ENCODE measurements at regions not wholly inside any gene's neighbourhood (a gene's known extent, or its start where the extent isn't known, plus 50 kb on each side); places are given as distances from the start of the nearest gene placed in this dataset.

DNA sequence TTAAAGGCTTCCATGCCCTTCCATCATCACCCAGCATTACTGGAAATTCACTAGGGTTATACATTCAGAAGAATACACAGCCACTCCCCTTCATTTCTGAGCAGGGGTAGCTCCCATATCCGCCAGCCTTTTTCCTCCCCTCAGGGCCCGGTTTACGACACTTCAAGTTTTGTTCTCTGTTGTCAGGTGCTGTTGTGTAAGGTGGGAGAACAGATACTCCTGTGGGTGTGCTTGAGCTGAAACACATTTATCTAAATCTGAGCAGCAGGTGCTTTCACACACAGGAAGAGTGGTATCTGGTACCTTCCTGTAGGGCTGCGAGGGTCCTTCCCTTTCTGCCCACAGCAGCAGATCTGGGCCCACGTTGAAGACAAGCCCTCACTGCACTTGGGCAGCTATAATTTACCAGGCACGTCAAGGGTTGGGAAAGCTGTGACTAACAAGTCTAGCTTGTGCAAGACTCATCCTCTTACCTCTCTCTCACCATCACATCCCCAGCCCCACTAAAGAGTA, 215.8 kb upstream of the RREB1 start:
- H3K27me3 ChIP-seq, result no peaks in the 10 kb centered on the region
- H3K4me3 ChIP-seq, result no peak overlapping the region
- H3K9me3 ChIP-seq, result no peaks in the 10 kb centered on the region
- peaks cover 0 to 13% (median 4%) of the 10 kb centered on the region in 4 donors for H3K4me1 ChIP-seq
- H3K27ac ChIP-seq, result peak overlapping the region in 4 of 5 donors; percentile 2 to 67 (median 12)
- intact Hi-C loops (cut with DNase I; ENCODE audit: low total_unique reads), result no loop called here
- 70 to 86% (median 82%) methylated on average over 6 of the region's 6 CpGs for WGBS, 5 donors
- no peak for TF ChIP-seq POLR2AphosphoS5 (IDR thresholded peaks at IDR 0.05)
- TF ChIP-seq POLR2A (IDR thresholded peaks at IDR 0.05), result no peak
- TF ChIP-seq, protein P1, sequence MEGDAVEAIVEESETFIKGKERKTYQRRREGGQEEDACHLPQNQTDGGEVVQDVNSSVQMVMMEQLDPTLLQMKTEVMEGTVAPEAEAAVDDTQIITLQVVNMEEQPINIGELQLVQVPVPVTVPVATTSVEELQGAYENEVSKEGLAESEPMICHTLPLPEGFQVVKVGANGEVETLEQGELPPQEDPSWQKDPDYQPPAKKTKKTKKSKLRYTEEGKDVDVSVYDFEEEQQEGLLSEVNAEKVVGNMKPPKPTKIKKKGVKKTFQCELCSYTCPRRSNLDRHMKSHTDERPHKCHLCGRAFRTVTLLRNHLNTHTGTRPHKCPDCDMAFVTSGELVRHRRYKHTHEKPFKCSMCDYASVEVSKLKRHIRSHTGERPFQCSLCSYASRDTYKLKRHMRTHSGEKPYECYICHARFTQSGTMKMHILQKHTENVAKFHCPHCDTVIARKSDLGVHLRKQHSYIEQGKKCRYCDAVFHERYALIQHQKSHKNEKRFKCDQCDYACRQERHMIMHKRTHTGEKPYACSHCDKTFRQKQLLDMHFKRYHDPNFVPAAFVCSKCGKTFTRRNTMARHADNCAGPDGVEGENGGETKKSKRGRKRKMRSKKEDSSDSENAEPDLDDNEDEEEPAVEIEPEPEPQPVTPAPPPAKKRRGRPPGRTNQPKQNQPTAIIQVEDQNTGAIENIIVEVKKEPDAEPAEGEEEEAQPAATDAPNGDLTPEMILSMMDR (IDR thresholded peaks at IDR 0.05), result no peak
- no peak for TF ChIP-seq EP300 (IDR thresholded peaks at IDR 0.05)
- no peaks in the 10 kb centered on the region for H3K36me3 ChIP-seq
- no peak for DNase-seq

DNA sequence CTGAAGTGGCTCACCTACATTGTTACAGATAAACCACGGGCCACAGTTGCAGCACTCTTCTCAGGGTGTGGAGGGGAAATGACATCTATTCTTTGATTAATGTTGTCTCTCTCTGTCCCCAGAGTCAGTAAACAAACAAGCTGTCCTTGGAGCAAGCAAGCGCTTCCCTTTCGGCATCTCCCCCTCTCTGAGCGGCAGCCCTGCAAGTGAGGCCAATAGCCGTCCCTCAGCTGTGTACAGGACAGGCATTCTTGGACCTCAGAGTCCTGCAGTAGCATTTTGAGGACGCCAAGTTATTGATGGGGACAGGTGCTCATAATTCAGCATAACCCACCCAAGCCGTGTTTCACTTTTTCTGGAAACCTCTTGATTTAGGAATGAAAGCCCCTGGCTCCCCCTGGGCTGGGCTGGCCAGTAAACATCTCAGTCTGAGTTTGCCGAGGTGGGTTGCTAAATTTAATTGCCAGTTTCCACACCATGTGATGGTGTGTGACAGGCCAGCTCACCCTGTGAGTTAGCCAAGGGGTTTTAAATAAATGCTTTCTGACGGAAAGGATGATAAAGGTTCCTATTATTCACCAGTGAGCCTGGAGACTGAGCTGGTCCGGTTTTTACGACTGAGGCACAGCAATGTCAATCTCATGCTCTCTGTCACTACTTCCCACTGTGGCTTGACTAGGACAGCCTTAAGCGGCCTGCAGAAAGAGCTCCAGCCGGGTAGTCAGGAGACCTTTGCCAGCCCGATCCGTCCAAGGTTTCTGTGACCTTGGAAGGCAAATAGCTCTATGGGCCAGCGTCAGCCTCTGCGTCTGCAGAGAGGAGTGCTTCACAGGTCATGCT, 214.8 kb upstream of the RREB1 start:
- H3K4me1 ChIP-seq, result peaks cover 0 to 13% (median 4%) of the 10 kb centered on the region in 4 donors
- H3K36me3 ChIP-seq, result no peaks in the 10 kb centered on the region
- TF ChIP-seq POLR2AphosphoS5 (IDR thresholded peaks at IDR 0.05), result no peak
- TF ChIP-seq, protein P1 (IDR thresholded peaks at IDR 0.05), result no peak
- no peak for TF ChIP-seq EP300 (IDR thresholded peaks at IDR 0.05)
- no peak for TF ChIP-seq POLR2A (IDR thresholded peaks at IDR 0.05)
- no peak overlapping the region for H3K27ac ChIP-seq
- H3K9me3 ChIP-seq, result no peaks in the 10 kb centered on the region
- WGBS, 5 donors, result 77 to 81% (median 80%) methylated on average over 16 to 17 of the region's 17 CpGs
- DNase-seq, result peak in 1 of 2 donors; percentile 31
- intact Hi-C loops (cut with DNase I; ENCODE audit: low total_unique reads), result no loop called here
- H3K27me3 ChIP-seq, result no peaks in the 10 kb centered on the region
- no peak overlapping the region for H3K4me3 ChIP-seq

DNA sequence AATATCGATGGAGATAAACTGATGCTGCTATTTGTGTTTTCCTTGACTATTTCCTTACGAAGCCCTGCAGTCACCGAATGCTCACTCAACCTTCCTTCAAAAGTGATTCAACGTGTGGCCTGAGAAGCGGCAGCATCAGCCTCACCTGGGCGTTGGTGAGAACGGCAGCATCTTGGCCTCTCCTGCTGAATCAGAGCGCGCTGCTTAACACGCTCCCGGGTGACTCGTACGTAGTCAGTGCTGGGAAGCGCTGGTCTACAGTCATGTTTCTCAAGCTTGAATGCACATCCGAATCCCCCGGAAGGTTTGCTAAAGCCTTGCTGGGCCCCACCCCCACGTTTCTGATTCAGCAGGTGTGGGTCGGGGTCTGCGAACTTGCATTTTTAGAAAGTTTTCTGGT, 214.1 kb upstream of the RREB1 start:
- Histone ChIP-seq H3K4me1 (peaks cover 0 to 13% (median 4%) of the 10 kb centered on the region in 4 donors), H3K9me3 (no peaks in the 10 kb centered on the region), H3K4me3 (no peak overlapping the region), H3K36me3 (no peaks in the 10 kb centered on the region), H3K27me3 (no peaks in the 10 kb centered on the region), H3K27ac (no peak overlapping the region)
- WGBS, 5 donors, result 69 to 91% (median 83%) methylated on average over 19 of the region's 19 CpGs
- no peak for DNase-seq
- no peak for TF ChIP-seq EP300 (IDR thresholded peaks at IDR 0.05)
- TF ChIP-seq POLR2A (IDR thresholded peaks at IDR 0.05), result no peak
- TF ChIP-seq, protein P1 (IDR thresholded peaks at IDR 0.05), result no peak
- TF ChIP-seq POLR2AphosphoS5 (IDR thresholded peaks at IDR 0.05), result no peak
- intact Hi-C loops (cut with DNase I; ENCODE audit: low total_unique reads), result no loop called here

DNA sequence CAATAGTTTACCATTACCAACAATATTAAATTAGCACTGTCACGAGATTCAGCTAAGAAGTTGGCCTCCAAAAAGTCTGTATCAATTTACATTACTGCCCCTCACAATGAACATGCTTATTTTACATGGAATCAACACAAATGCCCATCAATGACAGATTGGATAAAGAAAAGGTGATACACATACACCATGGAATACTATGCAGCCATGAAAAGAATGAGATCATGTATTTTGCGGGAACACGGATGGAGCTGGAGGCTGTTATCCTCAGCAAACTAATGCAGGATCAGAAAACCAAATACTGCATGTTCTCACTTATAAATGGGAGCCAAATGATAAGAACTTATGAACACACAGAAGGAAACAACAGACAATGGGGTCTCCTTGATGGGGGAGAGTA, 211.8 kb upstream of the RREB1 start:
- H3K4me3 ChIP-seq, result no peak overlapping the region

More for the DNA sequence above, 211.8 kb upstream of the RREB1 start:
- no peak for DNase-seq
- no peaks in the 10 kb centered on the region for H3K9me3 ChIP-seq
- H3K27ac ChIP-seq, result no peak overlapping the region
- TF ChIP-seq POLR2A (IDR thresholded peaks at IDR 0.05) (no peak), POLR2AphosphoS5 (IDR thresholded peaks at IDR 0.05) (no peak), EP300 (IDR thresholded peaks at IDR 0.05) (no peak)
- TF ChIP-seq, protein P1 (IDR thresholded peaks at IDR 0.05), result no peak
- H3K27me3 ChIP-seq, result no peaks in the 10 kb centered on the region
- peaks cover 0 to 4% (median 1%) of the 10 kb centered on the region in 4 donors for H3K4me1 ChIP-seq
- intact Hi-C loops (cut with DNase I; ENCODE audit: low total_unique reads), result no loop called here
- no peaks in the 10 kb centered on the region for H3K36me3 ChIP-seq
- 86 to 97% (median 96%) methylated on average over 3 of the region's 3 CpGs for WGBS, 5 donors

All from stomach (tissue), 8 donors.